Breast epithelium (tissue), 4 donors: ENCODE measurements at regions not wholly inside any gene's neighbourhood (a gene's known extent, or its start where the extent isn't known, plus 50 kb on each side); places are given as distances from the start of the nearest gene placed in this dataset.

Source experiments
- DNase-seq, 2 donors: peaks; one replicate each; pipeline ENCODE4 v3.0.0-alpha.2; 2019; ENCODE audit warnings: low spot score in 2 of 2
- H3K27ac ChIP-seq, 2 donors: fragments of 200-600 bp; sonication (generic) in 1 of 2; one replicate each; pipeline ENCODE4 v1.5.1; 2016 to 2019; ENCODE audit warnings: mild to moderate bottlenecking in 1 of 2
- H3K27me3 ChIP-seq, 2 donors: fragments of 200-600 bp; sonication (generic) in 1 of 2; one replicate each; pipeline versions ENCODE4 v1.5.1 to v1.6.0; 2017 to 2019; ENCODE audit warnings: control low read depth in 1 of 2, mild to moderate bottlenecking in 1 of 2
- H3K36me3 ChIP-seq: fragments of 200-600 bp; one replicate; pipeline ENCODE4 v1.5.1; 2019
- H3K4me1 ChIP-seq, 2 donors: fragments of 200-600 bp; sonication (generic); one replicate each; pipeline ENCODE4 v1.5.1; 2016 to 2019; ENCODE audit warnings: control low read depth in 1 of 2
- H3K4me3 ChIP-seq, 3 donors: fragments of 200-600 bp; sonication (generic); 1 replicate in 2 of 3; 2 replicates in 1 of 3; pipeline ENCODE4 v1.5.1; 2016 to 2019; ENCODE audit warnings: mild to moderate bottlenecking in 3 of 3, moderate library complexity in 2 of 3
- H3K9me3 ChIP-seq, 2 donors: fragments of 200-600 bp; sonication (generic) in 1 of 2; one replicate each; pipeline ENCODE4 v1.5.1; 2016 to 2019; ENCODE audit warnings: control low read depth in 1 of 2
- CTCF ChIP-seq, 3 donors: fragments of 450-650 bp; IDR thresholded peaks; one replicate each; pipeline ENCODE4 v1.5.1; 2016 to 2017; ENCODE audit warnings: antibody characterized with exemption in 3 of 3, mild to moderate bottlenecking in 3 of 3, moderate library complexity in 3 of 3
- POLR2A ChIP-seq: fragments of 450-650 bp; IDR thresholded peaks from one replicate; pipeline ENCODE4 v1.6.1; 2016; ENCODE audit warnings: antibody characterized with exemption, mild to moderate bottlenecking, moderate library complexity
- POLR2AphosphoS5 ChIP-seq, 3 donors: sonication (generic); formaldehyde crosslinking; IDR thresholded peaks; one replicate each; pipeline ENCODE4 v1.6.1; 2017; ENCODE audit warnings: antibody characterized with exemption in 3 of 3
- intact Hi-C: fragments of 100-400 bp; cut with DNase I; formaldehyde crosslinking; loops from one replicate; pipeline ENCODE4 v1.15.1; 2023; ENCODE audit warnings: low total_unique reads

GRCh38 chr20:11214256-11214840, 540.5 kb upstream of the JAG1 start:
- TF ChIP-seq POLR2A (no peak), POLR2AphosphoS5 (IDR thresholded peaks at IDR 0.05) (no peak), CTCF (IDR thresholded peaks at IDR 0.05) (no peak)
- H3K27me3 ChIP-seq, result no peaks in the 10 kb centered on the region
- no peaks in the 10 kb centered on the region for H3K36me3 ChIP-seq
- H3K4me3 ChIP-seq, result no peak overlapping the region
- no peaks in the 10 kb centered on the region for H3K9me3 ChIP-seq
- H3K4me1 ChIP-seq, result no peaks in the 10 kb centered on the region
- no peak overlapping the region for H3K27ac ChIP-seq
- no peak for DNase-seq
- intact Hi-C loops, result no loop called here

GRCh38 chr20:11216451-11217314, 542.9 kb upstream of the JAG1 start:
- Histone ChIP-seq H3K9me3 (no peaks in the 10 kb centered on the region), H3K27ac (peak overlapping the region in 1 of 2 donors; percentile 36), H3K27me3 (no peaks in the 10 kb centered on the region), H3K4me3 (no peak overlapping the region), H3K36me3 (no peaks in the 10 kb centered on the region), H3K4me1 (no peaks in the 10 kb centered on the region)
- TF ChIP-seq CTCF (IDR thresholded peaks at IDR 0.05), result no peak
- TF ChIP-seq POLR2A, result no peak
- TF ChIP-seq POLR2AphosphoS5 (IDR thresholded peaks at IDR 0.05), result no peak
- no peak for DNase-seq
- intact Hi-C loops, result no loop called here

- Histone ChIP-seq H3K4me1 (no peaks in the 10 kb centered on the region), H3K4me3 (no peak overlapping the region), H3K36me3 (no peaks in the 10 kb centered on the region), H3K9me3 (no peaks in the 10 kb centered on the region), H3K27me3 (no peaks in the 10 kb centered on the region), H3K27ac (no peak overlapping the region)
- DNase-seq, result no peak
- TF ChIP-seq POLR2A (no peak), POLR2AphosphoS5 (IDR thresholded peaks at IDR 0.05) (no peak)
- intact Hi-C loops, result no loop called here
Observed at GRCh38 chr20:11217326-11218172, 543.8 kb upstream of the JAG1 start.

- Histone ChIP-seq H3K36me3 (no peaks in the 10 kb centered on the region), H3K27ac (no peak overlapping the region), H3K4me1 (no peaks in the 10 kb centered on the region), H3K27me3 (no peaks in the 10 kb centered on the region), H3K9me3 (no peaks in the 10 kb centered on the region), H3K4me3 (no peak overlapping the region)
- intact Hi-C loops, result no loop called here
- no peak for DNase-seq
- TF ChIP-seq POLR2AphosphoS5 (IDR thresholded peaks at IDR 0.05) (no peak), CTCF (IDR thresholded peaks at IDR 0.05) (no peak), POLR2A (no peak)
Observed at GRCh38 chr20:11218173-11218680, 544.4 kb upstream of the JAG1 start.

- Histone ChIP-seq H3K27me3 (no peaks in the 10 kb centered on the region), H3K4me1 (no peaks in the 10 kb centered on the region), H3K27ac (no peak overlapping the region), H3K4me3 (no peak overlapping the region), H3K9me3 (no peaks in the 10 kb centered on the region), H3K36me3 (no peaks in the 10 kb centered on the region)
- intact Hi-C loops, result no loop called here
- DNase-seq, result no peak
- no peak for TF ChIP-seq POLR2AphosphoS5 (IDR thresholded peaks at IDR 0.05)
- TF ChIP-seq POLR2A, result no peak
- no peak for TF ChIP-seq CTCF (IDR thresholded peaks at IDR 0.05)
Observed at GRCh38 chr20:11219192-11219591, 545.4 kb upstream of the JAG1 start.
